GM06990 (cell line): ENCODE measurements at regions not wholly inside any gene's neighbourhood (a gene's known extent, or its start where the extent isn't known, plus 50 kb on each side); places are given as distances from the start of the nearest gene placed in this dataset.

Experiments
- DNase-seq: peaks from one replicate; pipeline ENCODE4 v3.0.0-alpha.2; 2011; ENCODE audit not compliant: insufficient read length; ENCODE audit errors: extremely low read depth
- H3K27me3 ChIP-seq: replicated peaks from 2 replicates; pipeline ENCODE4 v1.6.0; 2011; ENCODE audit warnings: low read length; ENCODE audit not compliant: control insufficient read depth, insufficient read depth
- H3K36me3 ChIP-seq: 2 replicates; pipeline ENCODE4 v1.5.1; 2011; ENCODE audit warnings: low read length; ENCODE audit not compliant: control insufficient read depth, insufficient read depth
- H3K4me3 ChIP-seq: replicated peaks from 2 replicates; pipeline ENCODE4 v1.5.1; 2011; ENCODE audit warnings: low read depth, mild to moderate bottlenecking, control low read depth, low read length
- TF ChIP-seq, protein P1 (sequence below): IDR thresholded peaks from 2 replicates; pipeline ENCODE4 v1.5.1; 2011; ENCODE audit warnings: low read length, control low read depth, mild to moderate bottlenecking, inconsistent platforms; ENCODE audit not compliant: insufficient read depth, poor library complexity, severe bottlenecking

GRCh38 chr17:63341276-63341675 lies 104.8 kb downstream of the CYB561 start:
- no peak for DNase-seq
- Histone ChIP-seq H3K27me3 (no peaks in the 10 kb centered on the region), H3K36me3 (no peaks in the 10 kb centered on the region), H3K4me3 (no peak overlapping the region)
- TF ChIP-seq, protein P1, sequence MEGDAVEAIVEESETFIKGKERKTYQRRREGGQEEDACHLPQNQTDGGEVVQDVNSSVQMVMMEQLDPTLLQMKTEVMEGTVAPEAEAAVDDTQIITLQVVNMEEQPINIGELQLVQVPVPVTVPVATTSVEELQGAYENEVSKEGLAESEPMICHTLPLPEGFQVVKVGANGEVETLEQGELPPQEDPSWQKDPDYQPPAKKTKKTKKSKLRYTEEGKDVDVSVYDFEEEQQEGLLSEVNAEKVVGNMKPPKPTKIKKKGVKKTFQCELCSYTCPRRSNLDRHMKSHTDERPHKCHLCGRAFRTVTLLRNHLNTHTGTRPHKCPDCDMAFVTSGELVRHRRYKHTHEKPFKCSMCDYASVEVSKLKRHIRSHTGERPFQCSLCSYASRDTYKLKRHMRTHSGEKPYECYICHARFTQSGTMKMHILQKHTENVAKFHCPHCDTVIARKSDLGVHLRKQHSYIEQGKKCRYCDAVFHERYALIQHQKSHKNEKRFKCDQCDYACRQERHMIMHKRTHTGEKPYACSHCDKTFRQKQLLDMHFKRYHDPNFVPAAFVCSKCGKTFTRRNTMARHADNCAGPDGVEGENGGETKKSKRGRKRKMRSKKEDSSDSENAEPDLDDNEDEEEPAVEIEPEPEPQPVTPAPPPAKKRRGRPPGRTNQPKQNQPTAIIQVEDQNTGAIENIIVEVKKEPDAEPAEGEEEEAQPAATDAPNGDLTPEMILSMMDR = no peak

DNA sequence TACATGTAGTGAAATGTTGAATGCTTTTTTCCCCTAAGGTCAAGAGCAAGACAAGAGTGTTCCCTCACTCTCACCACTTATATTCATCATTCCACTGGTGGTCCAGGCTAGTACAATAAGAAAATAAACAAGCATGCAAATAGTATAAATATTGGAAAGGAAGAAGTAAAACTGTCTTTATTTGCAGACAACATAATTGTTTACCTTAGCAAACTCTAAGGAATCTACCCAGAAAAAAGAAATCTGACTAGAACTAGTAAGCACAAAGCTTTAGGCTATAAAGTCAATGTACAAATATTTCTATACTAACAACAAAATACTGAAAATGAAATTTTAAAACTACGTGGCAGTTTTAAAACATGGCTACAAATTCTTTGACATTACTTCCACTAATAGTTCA lies 101.7 kb downstream of the CYB561 start:
- DNase-seq = no peak
- TF ChIP-seq, protein P1 = no peak
- H3K27me3 ChIP-seq = no peaks in the 10 kb centered on the region

DNA sequence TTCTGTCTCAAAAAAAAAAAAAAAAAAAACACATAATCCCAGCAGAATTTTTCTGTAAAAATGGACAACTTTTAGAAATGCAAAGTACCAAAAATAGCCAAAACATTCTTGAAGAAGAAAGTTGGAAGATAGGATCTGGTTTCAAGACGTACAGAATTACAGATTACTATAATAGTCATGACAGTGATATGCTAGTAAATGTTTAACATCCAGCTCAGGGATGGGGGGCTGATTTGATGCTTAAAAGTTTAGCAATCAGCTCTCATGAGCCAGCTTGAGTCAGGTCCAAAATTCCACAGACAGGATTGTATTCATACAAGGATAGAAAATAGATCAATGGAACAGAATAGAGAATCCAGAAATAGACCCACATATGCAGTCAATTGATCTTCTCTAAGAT lies 100.5 kb downstream of the CYB561 start:
- TF ChIP-seq, protein P1 = no peak
- no peak for DNase-seq
- Histone ChIP-seq H3K27me3 (no peaks in the 10 kb centered on the region; the same call in 1 of the 2 replicates), H3K4me3 (no peak overlapping the region), H3K36me3 (no peaks in the 10 kb centered on the region)

More for the DNA sequence above, 101.7 kb downstream of the CYB561 start:
- Histone ChIP-seq H3K36me3 (no peaks in the 10 kb centered on the region), H3K4me3 (no peak overlapping the region)

DNA sequence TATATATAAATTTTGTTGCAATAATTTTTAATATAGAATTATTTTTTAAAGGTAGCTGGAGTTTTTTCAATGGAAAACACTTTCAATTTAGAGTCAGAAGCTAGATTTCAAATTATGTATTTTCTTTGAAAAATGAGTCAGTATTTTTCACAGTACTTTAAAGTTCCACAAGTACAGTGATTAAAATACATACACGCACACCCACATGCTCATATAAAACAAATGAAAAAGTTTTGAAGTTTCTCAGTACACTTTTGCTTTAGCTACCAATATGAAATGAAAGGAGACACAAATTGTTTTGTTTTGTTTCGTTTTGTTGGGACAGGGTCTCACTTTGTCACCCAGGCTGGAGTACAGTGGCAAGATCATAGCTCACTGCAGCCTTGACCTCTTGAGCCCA lies 98.6 kb downstream of the CYB561 start:
- Histone ChIP-seq H3K27me3 (no peaks in the 10 kb centered on the region; the same call in 1 of the 2 replicates), H3K36me3 (no peaks in the 10 kb centered on the region), H3K4me3 (no peak overlapping the region)
- no peak for DNase-seq
- TF ChIP-seq, protein P1 = no peak

- TF ChIP-seq, protein P1 = no peak
- Histone ChIP-seq H3K27me3 (no peaks in the 10 kb centered on the region; the same call in 1 of the 2 replicates), H3K36me3 (no peaks in the 10 kb centered on the region), H3K4me3 (no peak overlapping the region)
- no peak for DNase-seq
Measured at GRCh38 chr17:63349478-63350000, 96.6 kb downstream of the CYB561 start.

GRCh38 chr17:63350364-63350763 lies 95.7 kb downstream of the CYB561 start:
- H3K36me3 ChIP-seq = no peaks in the 10 kb centered on the region
- no peak overlapping the region for H3K4me3 ChIP-seq
- H3K27me3 ChIP-seq = no peaks in the 10 kb centered on the region; the same call in 1 of the 2 replicates
- DNase-seq = no peak
- TF ChIP-seq, protein P1 = no peak
